BJ (cell line): ENCODE measurements at regions not wholly inside any gene's neighbourhood (a gene's known extent, or its start where the extent isn't known, plus 50 kb on each side); places are given as distances from the start of the nearest gene placed in this dataset.

Experiments
- CTCF ChIA-PET: fragments of 350-600 bp; formaldehyde crosslinking; extraction: SDS; loops from one replicate; lab custom pipeline; 2021; ENCODE audit warnings: antibody characterized with exemption, inconsistent platforms; lab: Yijun Ruan, JAX
- POLR2A ChIA-PET: fragments of 300-600 bp; sonication (Branson Sonifier 250); formaldehyde crosslinking; extraction: SDS; loops from one replicate; lab custom pipeline; 2021; ENCODE audit warnings: antibody characterized with exemption; lab: Charles Lee
- DNase-seq: peaks from one replicate; pipeline ENCODE4 v3.0.0-alpha.2; 2011; ENCODE audit warnings: low read depth
- H3K27me3 ChIP-seq: 2 replicates; pipeline ENCODE4 v1.6.0; 2011; ENCODE audit warnings: low read length; ENCODE audit not compliant: control insufficient read depth, insufficient read depth
- H3K36me3 ChIP-seq: 2 replicates; pipeline ENCODE4 v1.5.1; 2011; ENCODE audit warnings: low read length; ENCODE audit not compliant: control insufficient read depth, insufficient read depth
- H3K4me3 ChIP-seq: 2 replicates; pipeline ENCODE4 v1.5.1; 2011; ENCODE audit warnings: low read depth, mild to moderate bottlenecking, control low read depth, low read length
- TF ChIP-seq, protein P1 (sequence below): IDR thresholded peaks from 2 replicates; pipeline ENCODE4 v1.5.1; 2011; ENCODE audit warnings: low read depth, mild to moderate bottlenecking, control low read depth, inconsistent platforms, low read length, moderate library complexity; ENCODE audit not compliant: insufficient read depth

GRCh38 chr12:113673458-113674238 is 202.0 kb upstream of the LHX5 start:
- DNase-seq = no peak
- TF ChIP-seq, protein P1, sequence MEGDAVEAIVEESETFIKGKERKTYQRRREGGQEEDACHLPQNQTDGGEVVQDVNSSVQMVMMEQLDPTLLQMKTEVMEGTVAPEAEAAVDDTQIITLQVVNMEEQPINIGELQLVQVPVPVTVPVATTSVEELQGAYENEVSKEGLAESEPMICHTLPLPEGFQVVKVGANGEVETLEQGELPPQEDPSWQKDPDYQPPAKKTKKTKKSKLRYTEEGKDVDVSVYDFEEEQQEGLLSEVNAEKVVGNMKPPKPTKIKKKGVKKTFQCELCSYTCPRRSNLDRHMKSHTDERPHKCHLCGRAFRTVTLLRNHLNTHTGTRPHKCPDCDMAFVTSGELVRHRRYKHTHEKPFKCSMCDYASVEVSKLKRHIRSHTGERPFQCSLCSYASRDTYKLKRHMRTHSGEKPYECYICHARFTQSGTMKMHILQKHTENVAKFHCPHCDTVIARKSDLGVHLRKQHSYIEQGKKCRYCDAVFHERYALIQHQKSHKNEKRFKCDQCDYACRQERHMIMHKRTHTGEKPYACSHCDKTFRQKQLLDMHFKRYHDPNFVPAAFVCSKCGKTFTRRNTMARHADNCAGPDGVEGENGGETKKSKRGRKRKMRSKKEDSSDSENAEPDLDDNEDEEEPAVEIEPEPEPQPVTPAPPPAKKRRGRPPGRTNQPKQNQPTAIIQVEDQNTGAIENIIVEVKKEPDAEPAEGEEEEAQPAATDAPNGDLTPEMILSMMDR = no peak
- no peak overlapping the region for H3K4me3 ChIP-seq
- peaks cover 20% of the 10 kb centered on the region for H3K27me3 ChIP-seq
- POLR2A ChIA-PET = no interaction called here
- CTCF ChIA-PET = no interaction called here
- H3K36me3 ChIP-seq = no peaks in the 10 kb centered on the region

DNA sequence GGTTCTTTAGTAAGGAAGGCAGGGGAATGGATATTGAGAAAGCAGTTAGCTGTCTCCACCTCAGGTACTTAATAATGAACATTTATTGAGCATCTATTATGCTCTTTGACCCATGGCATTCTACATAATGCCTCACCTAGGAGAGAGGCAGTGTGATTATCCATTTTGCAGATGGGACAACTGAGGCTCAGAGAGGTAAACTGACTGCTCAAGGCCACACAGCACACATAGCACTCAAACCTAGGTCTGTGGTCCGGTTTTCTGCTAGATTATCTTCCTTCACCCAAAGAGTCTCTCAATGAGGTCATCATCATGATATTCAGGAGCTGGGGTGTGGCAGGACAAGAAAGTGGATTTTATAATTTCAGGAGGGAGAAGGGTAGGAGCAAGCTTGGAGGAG is 199.1 kb upstream of the LHX5 start:
- CTCF ChIA-PET = interaction anchor here (1.2 kb wide), 1 partner anchor 11 kb away, joined by 3 read pairs; no protein-coding TSS in a partner anchor

GRCh38 chr12:113667676-113668356 is 196.1 kb upstream of the LHX5 start:
- CTCF ChIA-PET = no interaction called here
- Histone ChIP-seq H3K4me3 (no peak overlapping the region), H3K27me3 (peaks cover 14% of the 10 kb centered on the region), H3K36me3 (no peaks in the 10 kb centered on the region)
- DNase-seq = no peak
- POLR2A ChIA-PET = no interaction called here
- TF ChIP-seq, protein P1 = no peak

More for the DNA sequence above, 199.1 kb upstream of the LHX5 start:
- DNase-seq = no peak
- peaks cover 17% of the 10 kb centered on the region for H3K27me3 ChIP-seq
- no peaks in the 10 kb centered on the region for H3K36me3 ChIP-seq
- POLR2A ChIA-PET = interaction anchor here (0.6 kb wide), 1 partner anchor 425 kb away, joined by 6 read pairs; no protein-coding TSS in a partner anchor
- TF ChIP-seq, protein P1 = no peak
- no peak overlapping the region for H3K4me3 ChIP-seq

- H3K27me3 ChIP-seq = peaks cover 14% of the 10 kb centered on the region
- POLR2A ChIA-PET = no interaction called here
- H3K36me3 ChIP-seq = no peaks in the 10 kb centered on the region
- no peak for DNase-seq
- CTCF ChIA-PET = no interaction called here
- TF ChIP-seq, protein P1 = no peak
- no peak overlapping the region for H3K4me3 ChIP-seq
Observed at GRCh38 chr12:113667095-113667494, 195.4 kb upstream of the LHX5 start.

DNA sequence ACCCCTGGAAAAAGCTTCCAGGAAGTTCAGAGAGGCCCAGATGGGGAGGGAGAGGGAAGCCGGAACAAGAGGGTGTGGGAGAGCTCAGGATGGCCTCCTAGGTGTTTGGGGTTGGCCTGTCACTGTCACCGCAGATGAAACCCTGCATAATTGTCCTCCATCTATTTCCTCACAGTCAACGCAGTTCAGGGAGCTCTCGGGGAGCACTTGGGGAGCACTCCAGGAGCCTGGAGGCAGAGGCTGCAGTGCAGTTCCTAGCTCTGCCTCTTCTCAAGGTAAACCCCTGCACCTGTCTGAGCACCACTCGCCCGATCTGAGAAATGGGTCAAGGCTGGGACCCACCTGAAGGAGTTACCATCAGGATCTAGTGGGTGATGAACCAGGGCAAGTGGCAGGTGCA is 194.6 kb upstream of the LHX5 start:
- DNase-seq = no peak
- ChIA-PET CTCF (interaction anchor here (0.8 kb wide), 1 partner anchor 12 kb away, joined by 3 read pairs; no protein-coding TSS in a partner anchor), POLR2A (no interaction called here)
- H3K4me3 ChIP-seq = no peak overlapping the region
- peaks cover 12% of the 10 kb centered on the region for H3K27me3 ChIP-seq
- no peaks in the 10 kb centered on the region for H3K36me3 ChIP-seq
- TF ChIP-seq, protein P1 = no peak
